Skeletal muscle tissue (tissue), 3 donors: ENCODE measurements at regions not wholly inside any gene's neighbourhood (a gene's known extent, or its start where the extent isn't known, plus 50 kb on each side); places are given as distances from the start of the nearest gene placed in this dataset.

Source experiments
- H3K27ac ChIP-seq: one replicate; pipeline ENCODE4 v1.7.0; 2013; ENCODE audit warnings: mild to moderate bottlenecking, low read depth, low read length, inconsistent platforms
- H3K27me3 ChIP-seq, 3 donors: one replicate each; pipeline ENCODE4 v1.7.0; 2013; ENCODE audit warnings: low read length in 3 of 3; ENCODE audit not compliant: control insufficient read depth in 3 of 3, insufficient read depth in 3 of 3
- H3K36me3 ChIP-seq, 3 donors: one replicate each; pipeline ENCODE4 v1.7.0; 2013; ENCODE audit warnings: low read length in 3 of 3; ENCODE audit not compliant: control insufficient read depth in 3 of 3, insufficient read depth in 3 of 3
- H3K4me1 ChIP-seq, 3 donors: one replicate each; pipeline ENCODE4 v1.7.0; 2013; ENCODE audit warnings: low read length in 3 of 3, mild to moderate bottlenecking in 3 of 3; ENCODE audit not compliant: control insufficient read depth in 3 of 3, insufficient read depth in 3 of 3
- H3K4me3 ChIP-seq, 3 donors: one replicate each; pipeline ENCODE4 v1.7.0; 2013; ENCODE audit warnings: low read length in 3 of 3
- H3K9ac ChIP-seq, 3 donors: one replicate each; pipeline ENCODE4 v1.7.0; 2013; ENCODE audit warnings: low read length in 3 of 3, mild to moderate bottlenecking in 3 of 3, moderate library complexity in 2 of 3, low read depth in 1 of 3
- H3K9me3 ChIP-seq, 3 donors: one replicate each; pipeline ENCODE4 v1.7.0; 2013; ENCODE audit warnings: low read length in 3 of 3; ENCODE audit not compliant: control insufficient read depth in 3 of 3
- donor health status: Osteomylitis.

DNA sequence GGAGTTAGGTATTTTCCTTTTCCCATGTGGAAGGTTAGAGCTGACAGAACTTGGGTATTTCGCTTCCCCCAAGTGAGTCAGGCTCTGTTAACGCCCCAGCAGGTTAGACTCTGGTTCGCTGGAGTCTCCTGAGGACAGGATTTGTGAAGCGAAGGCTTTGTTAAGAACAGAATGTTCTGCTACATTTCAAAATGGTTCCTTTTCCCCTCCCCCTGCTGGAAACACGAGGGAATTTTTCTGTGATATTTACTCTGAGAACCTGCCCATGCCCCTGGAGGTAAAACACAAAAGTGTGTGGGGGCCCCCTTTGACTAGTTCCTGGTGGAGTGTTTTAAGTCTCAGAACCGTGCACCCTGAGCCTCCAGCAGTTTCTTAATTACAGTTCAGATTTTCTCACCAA lies 731.4 kb upstream of the CITED2 start:
- Histone ChIP-seq H3K9ac (no peak overlapping the region), H3K9me3 (no peaks in the 10 kb centered on the region), H3K27me3 (no peaks in the 10 kb centered on the region), H3K36me3 (no peaks in the 10 kb centered on the region), H3K27ac (no peak overlapping the region), H3K4me1 (no peaks in the 10 kb centered on the region), H3K4me3 (no peak overlapping the region)

DNA sequence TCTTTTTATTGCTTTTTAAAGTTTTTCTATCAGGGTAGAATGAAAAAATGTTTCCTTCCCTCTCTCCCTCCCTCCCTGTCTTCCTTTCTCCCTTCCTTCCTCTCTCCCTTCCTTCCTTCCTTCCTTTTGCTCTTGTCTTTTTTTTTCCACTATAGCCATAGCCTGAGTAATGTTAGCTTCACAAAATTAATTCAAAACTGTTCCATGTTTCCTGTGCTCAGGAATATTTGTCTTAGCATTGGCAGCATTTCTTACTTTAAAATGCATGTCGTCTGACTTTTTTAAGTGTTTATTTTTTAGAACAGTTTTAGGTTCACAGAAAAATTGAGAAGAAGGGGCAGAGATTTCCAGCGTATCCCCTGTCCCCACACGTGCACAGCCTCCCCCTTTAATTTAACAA lies 730.8 kb upstream of the CITED2 start:
- no peak overlapping the region for H3K4me3 ChIP-seq
- H3K27me3 ChIP-seq = no peaks in the 10 kb centered on the region
- no peak overlapping the region for H3K27ac ChIP-seq
- no peaks in the 10 kb centered on the region for H3K36me3 ChIP-seq
- no peak overlapping the region for H3K9ac ChIP-seq
- no peaks in the 10 kb centered on the region for H3K4me1 ChIP-seq
- no peaks in the 10 kb centered on the region for H3K9me3 ChIP-seq

DNA sequence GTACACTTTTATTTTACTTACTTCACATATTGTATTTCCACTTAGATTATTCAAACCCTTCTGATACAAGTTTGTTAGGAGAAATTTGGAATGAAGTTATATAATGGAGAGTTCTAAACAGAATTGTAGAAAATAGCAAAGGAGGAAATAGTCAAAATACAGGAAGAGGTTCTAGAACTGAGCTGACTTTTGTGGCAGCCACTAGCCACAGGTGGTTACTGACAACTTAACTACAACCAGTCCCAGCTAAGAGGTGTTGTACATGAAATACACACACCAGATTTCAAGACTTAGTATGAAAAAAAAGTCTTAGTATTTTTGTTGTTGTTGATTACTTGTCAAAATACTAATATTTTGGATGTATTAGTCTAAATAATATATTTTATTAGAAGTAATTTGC lies 727.4 kb upstream of the CITED2 start:
- Histone ChIP-seq H3K4me3 (no peak overlapping the region), H3K9ac (no peak overlapping the region), H3K36me3 (no peaks in the 10 kb centered on the region), H3K27ac (no peak overlapping the region), H3K27me3 (no peaks in the 10 kb centered on the region), H3K9me3 (no peaks in the 10 kb centered on the region), H3K4me1 (no peaks in the 10 kb centered on the region)

DNA sequence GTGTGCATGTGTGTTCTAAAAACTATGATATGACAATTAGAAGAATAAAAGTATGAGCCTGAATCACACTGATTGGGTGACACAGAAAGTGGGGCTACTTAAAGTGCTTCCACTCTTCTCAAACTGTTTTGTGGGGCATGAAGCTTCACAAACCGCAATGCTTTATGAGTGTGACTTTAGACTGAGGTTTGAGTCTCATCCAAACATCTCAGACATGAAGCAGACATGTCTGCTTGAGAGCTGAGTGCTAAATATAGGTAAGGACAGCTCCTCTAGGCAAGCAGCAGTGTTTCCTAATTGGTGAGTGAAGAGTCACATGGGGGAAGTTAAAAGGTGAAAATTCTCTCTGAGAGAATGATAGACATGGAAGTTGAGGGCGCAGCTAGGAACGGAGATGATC lies 726.9 kb upstream of the CITED2 start:
- H3K4me3 ChIP-seq = no peak overlapping the region
- no peak overlapping the region for H3K9ac ChIP-seq
- H3K27ac ChIP-seq = no peak overlapping the region

DNA sequence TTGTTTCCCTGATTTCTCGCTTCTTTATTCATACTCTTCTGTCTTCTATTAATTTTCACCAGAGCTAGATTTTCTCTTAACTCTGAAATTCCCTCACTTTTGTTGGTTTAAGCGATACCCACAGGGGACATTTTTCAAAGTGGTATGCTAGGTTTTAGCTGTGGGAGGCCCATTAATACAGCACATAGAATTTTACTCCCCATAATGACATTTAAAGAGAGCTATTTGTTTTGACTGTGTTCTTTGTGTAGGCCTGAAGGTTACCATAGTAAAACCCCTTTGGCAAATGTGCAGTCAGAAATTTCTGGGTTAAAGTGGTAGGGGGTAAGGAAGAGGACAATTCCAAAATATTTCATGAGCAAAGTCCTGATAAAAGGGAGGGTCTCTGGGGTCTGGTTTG lies 721.1 kb upstream of the CITED2 start:
- Histone ChIP-seq H3K4me3 (no peak overlapping the region), H3K36me3 (no peaks in the 10 kb centered on the region), H3K9me3 (no peaks in the 10 kb centered on the region), H3K27me3 (no peaks in the 10 kb centered on the region), H3K4me1 (no peaks in the 10 kb centered on the region), H3K27ac (no peak overlapping the region), H3K9ac (no peak overlapping the region)

More for the DNA sequence above, 726.9 kb upstream of the CITED2 start:
- H3K4me1 ChIP-seq = no peaks in the 10 kb centered on the region
- H3K9me3 ChIP-seq = no peaks in the 10 kb centered on the region
- no peaks in the 10 kb centered on the region for H3K27me3 ChIP-seq
- H3K36me3 ChIP-seq = no peaks in the 10 kb centered on the region

DNA sequence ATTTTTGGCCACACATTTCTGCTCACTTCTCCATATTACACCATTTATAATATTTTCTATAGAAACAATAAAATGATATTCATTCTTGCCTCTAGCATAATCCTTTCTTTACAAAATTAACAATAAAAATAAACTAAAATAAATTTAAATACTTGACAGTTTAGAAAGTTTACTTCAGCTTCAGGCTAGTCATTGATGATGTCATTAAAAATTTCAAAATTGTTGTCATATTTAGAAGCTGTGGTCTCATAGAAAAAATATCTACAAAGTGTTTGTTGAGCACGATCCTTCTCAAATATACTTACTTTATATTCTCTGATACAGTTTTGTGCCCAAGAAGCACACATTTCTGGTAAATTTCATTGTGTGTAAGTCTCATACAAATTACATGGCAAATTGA lies 717.4 kb upstream of the CITED2 start:
- H3K4me3 ChIP-seq = no peak overlapping the region
- no peaks in the 10 kb centered on the region for H3K36me3 ChIP-seq
- H3K27ac ChIP-seq = no peak overlapping the region
- no peak overlapping the region for H3K9ac ChIP-seq
- H3K4me1 ChIP-seq = no peaks in the 10 kb centered on the region
- H3K9me3 ChIP-seq = no peaks in the 10 kb centered on the region
- H3K27me3 ChIP-seq = no peaks in the 10 kb centered on the region

DNA sequence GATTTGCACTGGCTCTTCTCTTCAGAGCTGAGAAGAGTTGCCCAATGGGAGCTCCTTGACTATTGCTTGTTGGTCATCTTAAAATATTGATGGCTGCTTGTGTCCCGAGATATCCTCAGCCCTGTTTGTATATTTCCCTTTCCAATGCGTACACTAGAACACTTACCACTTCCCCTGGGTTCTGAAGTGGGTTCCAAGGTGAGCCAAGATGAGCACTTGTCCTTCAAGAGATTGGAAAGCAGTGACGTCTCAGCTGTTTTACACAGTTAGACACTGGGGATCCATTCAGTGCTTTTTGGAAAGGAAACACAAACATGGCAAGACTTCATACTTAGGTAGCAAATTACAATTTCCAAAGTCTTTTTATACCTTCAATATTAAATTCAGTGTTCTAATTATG lies 716.4 kb upstream of the CITED2 start:
- Histone ChIP-seq H3K9ac (no peak overlapping the region), H3K4me1 (no peaks in the 10 kb centered on the region), H3K27me3 (no peaks in the 10 kb centered on the region), H3K9me3 (no peaks in the 10 kb centered on the region), H3K4me3 (no peak overlapping the region), H3K36me3 (no peaks in the 10 kb centered on the region), H3K27ac (no peak overlapping the region)

DNA sequence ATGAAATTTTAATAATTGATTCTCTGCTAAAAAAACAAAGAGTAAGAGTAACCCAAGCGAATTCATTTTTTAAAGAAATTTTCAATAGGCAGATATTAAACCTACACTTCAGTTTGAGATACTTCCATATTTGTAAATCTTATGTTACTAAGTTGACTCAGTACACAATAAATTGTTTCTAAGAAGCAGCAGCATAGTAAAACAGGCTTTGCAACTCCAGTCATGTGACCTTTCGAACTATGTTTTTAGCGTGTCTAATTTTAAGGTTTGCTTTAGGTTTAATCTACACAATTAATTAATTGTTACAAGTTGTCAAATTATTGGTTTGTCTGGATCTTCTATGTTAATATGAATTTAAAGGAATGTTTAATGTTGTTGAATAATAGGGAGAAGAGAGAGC lies 708.9 kb upstream of the CITED2 start:
- H3K27ac ChIP-seq = no peak overlapping the region
- no peak overlapping the region for H3K4me3 ChIP-seq

DNA sequence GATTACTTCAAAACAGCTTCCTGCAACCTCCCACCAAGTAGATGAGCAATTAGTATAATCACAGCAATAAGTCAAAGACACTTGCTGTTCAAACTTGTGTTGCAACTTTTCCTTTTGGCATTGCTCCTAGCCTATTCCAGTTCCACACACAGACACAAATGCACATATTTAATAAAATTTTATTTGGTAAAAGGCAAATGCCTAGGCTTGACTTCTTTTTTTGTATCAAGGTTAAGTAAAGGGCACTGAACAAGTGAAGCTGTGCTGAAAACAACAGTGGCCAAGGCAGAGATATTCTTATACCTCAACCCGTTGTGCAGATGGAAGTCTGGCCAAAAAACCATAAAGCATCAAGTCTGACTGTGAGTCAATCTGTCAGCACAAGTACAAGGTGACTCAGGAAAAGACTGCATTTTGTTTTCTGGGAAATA lies 708.4 kb upstream of the CITED2 start:
- H3K9ac ChIP-seq = no peak overlapping the region
- H3K4me3 ChIP-seq = no peak overlapping the region
- H3K9me3 ChIP-seq = no peaks in the 10 kb centered on the region
- H3K27ac ChIP-seq = no peak overlapping the region
- H3K36me3 ChIP-seq = no peaks in the 10 kb centered on the region
- H3K27me3 ChIP-seq = no peaks in the 10 kb centered on the region
- peaks cover 0 to 5% (median 3%) of the 10 kb centered on the region in 3 donors for H3K4me1 ChIP-seq

More for the DNA sequence above, 708.9 kb upstream of the CITED2 start:
- Histone ChIP-seq H3K27me3 (no peaks in the 10 kb centered on the region), H3K9me3 (no peaks in the 10 kb centered on the region), H3K4me1 (peaks cover 0 to 5% (median 3%) of the 10 kb centered on the region in 3 donors), H3K36me3 (no peaks in the 10 kb centered on the region), H3K9ac (no peak overlapping the region)

DNA sequence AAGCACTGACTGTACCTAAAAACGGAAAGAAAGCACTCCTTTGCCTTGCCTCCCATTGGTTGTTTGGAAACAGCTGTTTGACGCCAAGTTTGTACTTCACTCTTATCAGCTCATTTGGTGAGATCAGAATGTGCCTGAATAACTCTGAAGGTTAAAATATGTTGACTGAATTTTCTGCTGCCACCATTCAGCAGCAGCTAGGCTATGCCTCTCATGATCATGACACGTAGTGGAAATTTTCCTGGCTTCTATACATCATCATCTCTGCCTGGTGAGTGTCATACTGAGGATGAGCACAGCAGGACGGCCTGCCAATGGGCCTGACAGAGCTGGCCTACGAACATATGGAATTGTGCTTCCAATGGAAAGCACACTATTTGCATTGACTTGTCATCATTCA lies 704.9 kb upstream of the CITED2 start:
- H3K9ac ChIP-seq = no peak overlapping the region
- H3K4me3 ChIP-seq = no peak overlapping the region
- peaks cover 0 to 5% (median 3%) of the 10 kb centered on the region in 3 donors for H3K4me1 ChIP-seq
- H3K36me3 ChIP-seq = no peaks in the 10 kb centered on the region
- no peaks in the 10 kb centered on the region for H3K27me3 ChIP-seq
- peak overlapping the region; percentile 15 for H3K27ac ChIP-seq
- no peaks in the 10 kb centered on the region for H3K9me3 ChIP-seq
